HG02798 (cell line): ENCODE measurements at regions not wholly inside any gene's neighbourhood (a gene's known extent, or its start where the extent isn't known, plus 50 kb on each side); places are given as distances from the start of the nearest gene placed in this dataset.

Experiments
- ATAC-seq: cut with Tn5 transposase; IDR thresholded peaks from one replicate; pipeline ENCODE4 v1.9.1; 2021; ENCODE audit warnings: mild to moderate bottlenecking; ENCODE audit not compliant: unreplicated experiment, poor library complexity

GRCh38 chr4:146998157-146998556 lies 52.5 kb upstream of the TTC29 start:
- ATAC-seq = no peak

DNA sequence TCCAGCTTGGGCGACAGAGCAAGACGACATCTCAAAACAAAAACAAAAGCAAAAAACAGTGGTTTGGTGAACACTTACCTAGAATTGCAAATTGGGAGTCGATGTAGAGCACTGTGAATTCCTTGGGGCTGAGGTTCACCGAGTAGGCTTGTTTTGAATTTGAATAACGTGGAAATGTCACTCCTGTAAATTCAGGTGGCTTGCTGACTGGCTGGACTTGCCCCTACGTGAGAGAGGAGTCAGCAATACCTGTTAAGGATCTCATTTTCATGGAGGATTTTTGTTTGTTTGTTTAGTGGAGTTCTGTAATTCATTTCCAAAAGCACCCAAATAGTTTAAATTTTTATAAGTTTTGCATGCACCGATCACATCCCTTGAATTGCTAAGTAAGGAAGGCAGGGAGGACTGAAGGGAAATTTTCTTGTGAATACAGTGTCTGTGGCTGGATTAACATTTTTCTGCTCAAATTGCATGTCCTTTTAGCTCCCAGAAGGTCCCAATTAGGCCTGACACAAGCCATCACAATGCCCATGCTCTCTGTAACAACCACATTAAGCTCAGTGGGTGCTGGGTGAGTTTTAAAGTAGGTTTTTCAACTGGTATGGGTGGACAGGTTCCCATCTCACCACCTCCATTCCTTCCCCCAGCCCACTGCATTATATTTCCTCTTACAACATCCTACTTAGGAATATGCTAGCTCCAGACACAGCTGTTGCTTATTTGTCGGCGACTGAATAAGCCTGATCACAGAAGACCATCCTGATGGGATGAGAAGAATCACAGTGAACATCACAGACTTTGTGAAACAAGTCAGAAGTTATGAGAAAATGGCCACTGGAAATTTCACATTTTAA lies 58.5 kb upstream of the TTC29 start:
- ATAC-seq = no peak

GRCh38 chr4:147006229-147006628 lies 60.6 kb upstream of the TTC29 start:
- ATAC-seq = no peak

GRCh38 chr4:147009875-147010274 lies 64.2 kb upstream of the TTC29 start:
- no peak for ATAC-seq

- no peak for ATAC-seq
These were observed 65.7 kb upstream of the TTC29 start for GRCh38 chr4:147011411-147011810.

GRCh38 chr4:147012059-147012707 lies 66.5 kb upstream of the TTC29 start:
- no peak for ATAC-seq

GRCh38 chr4:147014946-147015345 lies 69.3 kb upstream of the TTC29 start:
- no peak for ATAC-seq

DNA sequence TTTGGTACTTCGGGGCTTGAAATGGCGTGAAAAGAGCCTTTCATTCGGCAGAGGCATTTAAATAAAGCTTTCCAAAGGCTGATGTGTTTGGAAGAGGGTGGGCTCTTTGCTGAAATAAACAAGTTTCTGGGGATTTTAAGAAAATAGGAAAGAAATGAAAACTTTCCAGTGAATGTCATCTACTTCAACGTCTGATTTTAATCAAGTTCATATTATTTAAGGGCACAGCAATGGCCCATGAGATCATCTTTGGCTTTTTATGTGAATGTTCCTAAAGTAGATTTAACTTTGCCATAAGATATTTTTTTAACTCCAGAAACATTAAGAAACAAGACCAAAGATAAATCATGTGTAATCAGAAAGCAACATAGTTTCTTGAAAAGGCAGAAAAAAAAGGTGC lies 69.8 kb upstream of the TTC29 start:
- ATAC-seq = no peak

DNA sequence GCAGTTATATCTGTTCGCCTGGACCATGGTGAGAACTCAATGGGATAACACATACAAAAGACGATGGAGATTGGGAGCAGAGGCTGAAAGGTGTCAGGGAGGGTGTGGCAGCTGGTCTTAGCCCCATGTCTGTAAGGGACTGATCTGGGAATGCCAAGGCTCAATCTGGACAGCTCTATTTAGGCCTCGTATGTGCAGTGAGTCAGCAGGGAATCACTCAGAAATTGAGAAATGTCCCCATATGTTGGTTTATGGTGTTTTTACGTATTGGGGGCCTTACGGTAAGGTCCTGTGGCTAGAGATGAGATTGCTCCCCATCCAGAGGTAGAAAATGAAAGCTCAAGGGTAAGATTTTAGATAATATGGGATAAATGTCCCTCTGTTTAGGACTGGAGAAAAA lies 71.4 kb upstream of the TTC29 start:
- ATAC-seq = no peak

- ATAC-seq = peak; percentile 88
These were observed 73.4 kb upstream of the TTC29 start for GRCh38 chr4:147019091-147019490.

DNA sequence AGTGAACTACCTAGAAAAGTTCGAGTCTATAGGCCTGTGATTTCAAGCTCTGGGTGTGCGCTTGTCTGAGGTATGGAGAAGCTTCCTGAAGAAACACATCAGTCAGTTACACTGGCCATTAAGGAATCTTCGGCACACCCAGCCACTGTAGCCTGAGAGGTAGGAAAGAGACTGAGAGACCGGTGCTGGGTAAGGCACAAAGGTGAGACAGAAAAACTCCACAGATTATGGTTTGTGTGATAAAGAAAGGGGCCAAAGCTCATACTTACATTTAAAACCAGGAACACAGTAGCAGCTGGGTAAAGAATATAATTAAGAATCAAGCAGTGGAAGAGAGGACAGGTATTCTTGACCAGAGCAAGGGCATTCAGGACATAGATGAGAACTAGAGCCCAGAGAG lies 74.8 kb upstream of the TTC29 start:
- no peak for ATAC-seq

DNA sequence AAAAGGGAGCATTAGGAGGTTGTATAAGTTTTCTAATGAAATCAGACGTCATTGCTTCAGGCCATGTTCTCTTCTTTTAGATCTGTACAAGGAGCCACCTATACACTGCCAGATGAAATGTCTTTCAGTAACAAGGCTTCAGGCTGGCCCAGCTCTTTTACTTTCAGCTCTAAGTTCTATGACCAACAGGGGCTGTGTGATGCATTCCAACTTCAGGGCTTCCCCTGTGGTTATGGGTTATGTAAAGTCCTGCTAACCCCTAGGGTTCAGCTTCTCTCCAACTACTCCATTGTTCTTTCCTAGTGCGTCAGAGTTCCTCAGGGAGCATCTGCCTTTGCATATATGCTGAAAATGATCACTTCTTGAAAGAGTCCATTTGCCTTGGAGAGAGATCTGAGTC lies 79.4 kb upstream of the TTC29 start:
- no peak for ATAC-seq

DNA sequence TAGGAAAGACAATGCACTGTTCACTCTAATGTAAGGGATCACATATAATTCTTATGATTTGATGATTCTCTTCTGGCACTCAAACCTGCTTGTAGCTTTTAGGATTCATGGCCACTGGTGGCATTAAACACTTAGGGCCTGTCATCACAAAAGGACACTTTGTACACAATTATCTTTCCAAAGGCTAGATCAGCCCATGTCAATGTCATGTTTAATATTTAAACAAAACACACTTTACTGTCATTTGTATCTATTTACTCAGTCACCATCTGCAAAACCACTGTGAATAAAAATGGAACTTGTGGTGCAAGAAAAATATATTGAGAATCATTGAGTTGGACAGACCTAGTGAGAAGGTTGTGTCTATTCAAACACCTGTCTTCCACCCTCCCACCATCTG lies 83.6 kb upstream of the TTC29 start:
- no peak for ATAC-seq

DNA sequence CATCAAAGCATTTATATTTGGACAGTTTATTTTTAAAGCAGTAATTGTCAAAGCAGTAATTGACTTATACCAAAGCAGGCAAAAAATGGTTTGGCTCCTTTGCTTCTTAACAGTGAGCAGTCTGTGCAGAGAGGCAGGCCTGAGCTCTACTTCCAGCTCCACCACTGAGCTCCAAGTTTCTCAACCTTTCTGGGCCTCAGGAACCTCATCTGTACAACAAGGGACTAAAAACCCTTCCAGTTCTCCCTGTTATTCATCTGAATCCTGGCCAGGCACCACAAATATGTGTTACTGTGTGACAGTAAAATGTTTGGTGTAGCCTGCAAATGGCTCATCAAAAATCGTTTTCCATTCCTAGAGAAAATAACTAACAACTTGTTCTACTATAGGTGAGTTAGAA lies 88.7 kb upstream of the TTC29 start:
- ATAC-seq = no peak

DNA sequence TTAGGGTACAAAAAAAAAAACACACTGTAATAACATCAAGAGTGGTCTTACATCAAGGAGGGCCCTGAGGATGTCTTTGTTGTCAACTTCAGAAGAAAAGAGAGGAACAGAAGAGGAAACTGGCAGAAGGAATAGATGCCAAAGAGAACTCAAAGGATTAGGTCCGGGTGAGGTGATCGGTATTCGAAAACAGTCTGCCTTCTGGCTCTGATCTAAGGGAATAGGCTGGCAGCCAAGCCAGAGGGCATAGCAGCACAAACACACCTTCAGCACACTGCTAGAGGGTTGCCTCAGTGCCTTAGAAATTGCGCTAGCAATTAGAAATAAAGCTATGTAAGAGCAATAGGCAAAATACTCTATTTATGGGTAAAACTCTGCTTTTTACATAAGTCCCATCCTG lies 91.4 kb upstream of the TTC29 start:
- no peak for ATAC-seq

DNA sequence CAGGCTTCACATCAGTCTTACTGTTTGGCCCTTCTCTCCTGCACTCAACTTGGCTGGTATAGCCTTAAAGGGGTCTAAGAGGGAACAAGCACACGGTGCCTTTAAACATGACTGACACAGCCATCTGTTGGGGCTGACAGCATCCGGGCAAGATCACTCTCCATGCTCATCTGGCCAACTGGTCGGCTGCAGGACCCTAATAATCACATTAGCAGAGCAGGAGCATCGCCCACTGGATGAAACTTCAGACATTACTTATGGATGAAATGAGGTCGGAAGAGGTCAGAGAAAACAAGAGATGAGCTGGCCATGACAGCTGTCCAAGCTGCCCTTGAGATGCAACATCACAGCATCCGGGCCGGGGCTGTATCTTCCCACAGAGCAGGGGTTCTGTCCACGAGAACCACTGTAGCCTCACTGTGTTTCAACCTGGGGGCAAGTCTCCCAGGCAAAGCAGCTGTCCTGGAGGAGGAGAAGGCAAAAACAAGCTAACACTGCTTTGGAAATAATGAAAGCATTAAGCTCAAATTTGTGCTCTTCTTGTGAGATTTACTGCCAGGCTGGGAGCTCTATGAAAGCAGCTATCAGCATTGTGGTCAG lies 94.4 kb upstream of the TTC29 start:
- ATAC-seq = no peak

- ATAC-seq = no peak
These were observed 95.2 kb upstream of the TTC29 start for GRCh38 chr4:147040874-147041273.

DNA sequence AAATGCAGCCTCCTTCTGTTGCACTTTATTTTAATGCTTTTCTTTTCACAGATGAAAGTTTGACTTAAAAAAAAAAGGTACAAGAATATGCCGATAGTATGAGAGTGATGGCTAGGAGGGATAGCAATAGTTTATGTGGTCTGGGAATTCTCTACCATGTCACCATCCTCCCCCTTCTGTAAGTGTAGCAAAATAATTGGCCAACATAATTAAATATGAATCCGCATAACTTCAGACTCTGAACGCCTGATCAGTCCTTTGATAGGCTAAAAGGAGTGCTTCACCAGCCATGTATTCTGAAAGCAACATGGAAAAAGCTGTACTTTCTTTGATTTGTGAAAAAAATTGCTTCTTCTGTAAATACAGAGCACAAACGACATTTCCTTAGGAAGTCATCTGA lies 95.7 kb upstream of the TTC29 start:
- no peak for ATAC-seq

DNA sequence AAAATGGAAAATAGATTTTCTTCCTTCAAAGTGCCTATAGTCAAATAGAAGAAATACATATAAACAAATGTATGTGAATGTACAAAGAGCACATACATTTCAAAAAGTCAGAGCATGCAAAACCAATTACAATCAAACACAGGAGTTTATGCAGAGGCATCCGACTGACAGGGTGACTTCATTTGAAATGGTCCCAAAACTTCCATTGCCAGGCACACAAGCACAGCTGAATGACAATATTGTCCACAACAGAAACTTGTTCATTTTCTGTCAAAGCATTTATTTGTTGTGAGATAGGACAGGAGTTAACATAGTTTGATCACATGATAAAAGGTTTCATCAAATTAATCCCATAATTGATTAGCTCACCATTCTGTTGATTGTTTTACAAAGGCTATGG lies 96.4 kb upstream of the TTC29 start:
- no peak for ATAC-seq

- no peak for ATAC-seq
These were observed 98.6 kb upstream of the TTC29 start for GRCh38 chr4:147044241-147044640.

- no peak for ATAC-seq
These were observed 104.3 kb upstream of the TTC29 start for GRCh38 chr4:147049946-147050345.

DNA sequence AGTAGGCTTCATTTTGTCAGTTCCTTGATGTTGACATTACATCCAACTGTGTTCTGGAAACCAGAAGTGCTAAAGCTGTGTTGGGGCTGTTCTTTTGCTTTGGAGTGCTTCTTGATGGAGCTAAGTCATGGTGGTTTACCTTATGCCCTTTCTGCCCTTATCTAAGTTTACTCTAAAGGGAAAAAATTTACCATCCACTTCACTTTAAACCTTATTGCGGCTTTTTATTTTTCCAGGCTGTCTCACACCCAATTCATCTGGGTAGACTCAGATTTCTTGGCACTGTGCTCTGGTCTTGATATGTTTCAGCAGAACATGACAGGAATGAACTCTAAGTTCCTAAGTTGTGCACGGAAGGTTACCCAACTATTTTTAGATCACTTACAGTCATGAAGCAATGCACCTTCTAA lies 104.7 kb upstream of the TTC29 start:
- no peak for ATAC-seq
